K562 (cell line): ENCODE measurements at regions not wholly inside any gene's neighbourhood (a gene's known extent, or its start where the extent isn't known, plus 50 kb on each side); places are given as distances from the start of the nearest gene placed in this dataset.

ENCODE experiments used
- CTCF ChIP-seq, 3 experiments: IDR thresholded peaks in 2 of 3; conservative IDR thresholded peaks in 1 of 3; 2 replicates each; pipeline ENCODE4 v1.5.1; 2011 to 2012; ENCODE audit warnings: low read length in 3 of 3, mild to moderate bottlenecking in 3 of 3, control low read depth in 2 of 3, improper control_type of control experiment in 1 of 3, inconsistent platforms in 1 of 3, low read depth in 1 of 3, mixed read lengths in 1 of 3, moderate library complexity in 1 of 3; ENCODE audit not compliant: insufficient read depth in 2 of 3
- DNMT1 ChIP-seq: fragments of 450-650 bp; IDR thresholded peaks from 2 replicates; pipeline ENCODE4 v1.6.1; 2016; ENCODE audit warnings: antibody characterized with exemption, mild to moderate bottlenecking
- EP300 ChIP-seq: IDR thresholded peaks from 2 replicates; pipeline ENCODE4 v1.6.1; 2012; ENCODE audit warnings: low read length, improper control_type of control experiment
- FOXO4 ChIP-seq: fragments of 450-650 bp; formaldehyde crosslinking; IDR thresholded peaks from 2 replicates; pipeline ENCODE4 v1.4.0; 2020; ENCODE audit warnings: mild to moderate bottlenecking, moderate library complexity
- MTA3 ChIP-seq: fragments of 450-650 bp; formaldehyde crosslinking; IDR thresholded peaks from 2 replicates; pipeline ENCODE4 v1.6.1; 2017; ENCODE audit warnings: mild to moderate bottlenecking, borderline replicate concordance
- PREB ChIP-seq: sonication (generic); formaldehyde crosslinking; IDR thresholded peaks from 2 replicates; pipeline ENCODE4 v1.8.1; 2023; ENCODE audit warnings: mild to moderate bottlenecking, missing genetic modification reagents
- SMARCE1 ChIP-seq: fragments of 450-650 bp; IDR thresholded peaks from 2 replicates; pipeline ENCODE4 v1.7.1; 2016; ENCODE audit warnings: mild to moderate bottlenecking
- SNRNP70 ChIP-seq: fragments of 200-400 bp; formaldehyde crosslinking; optimal IDR thresholded peaks from 2 replicates; pipeline ENCODE3; 2017; ENCODE audit warnings: low read depth, low read length
- TCF7 ChIP-seq: sonication (generic); IDR thresholded peaks from 2 replicates; pipeline ENCODE4 v1.6.1; 2016; ENCODE audit warnings: antibody characterized with exemption, borderline replicate concordance
- ZNF146 ChIP-seq: IDR thresholded peaks from one replicate; pipeline ENCODE4 v1.6.1; 2018; ENCODE audit warnings: missing compliant biosample characterization; ENCODE audit not compliant: unreplicated experiment
- ZNF274 ChIP-seq: IDR thresholded peaks from 2 replicates; pipeline ENCODE4 v1.6.1; 2011; ENCODE audit warnings: low read depth, mild to moderate bottlenecking, low read length, moderate library complexity, borderline replicate concordance

- TF ChIP-seq SNRNP70 = no peak
- no peak for TF ChIP-seq EP300
- TF ChIP-seq TCF7 = no peak
- TF ChIP-seq PREB (CRISPR knock-in tag) = no peak
- TF ChIP-seq ZNF274 = no peak
- TF ChIP-seq FOXO4 (CRISPR knock-in tag) = no peak
- TF ChIP-seq CTCF (IDR thresholded peaks at IDR 0.05 in 2 of 3, conservative IDR thresholded peaks at IDR 0.05 in 1 of 3; ENCODE audit: insufficient read depth in 2 of 3, low read depth in 1 of 3, low read length in 3 of 3) = no peak
- TF ChIP-seq SMARCE1 = no peak
- no peak for TF ChIP-seq DNMT1
- TF ChIP-seq MTA3 = no peak
- TF ChIP-seq ZNF146 = no peak
These were observed 299.0 kb upstream of the MBL2 start for GRCh38 chr10:53071505-53072125.
